ENCODE measurements at regions not wholly inside any gene's neighbourhood (a gene's known extent, or its start where the extent isn't known, plus 50 kb on each side); places are given as distances from the start of the nearest gene placed in this dataset.

DNA sequence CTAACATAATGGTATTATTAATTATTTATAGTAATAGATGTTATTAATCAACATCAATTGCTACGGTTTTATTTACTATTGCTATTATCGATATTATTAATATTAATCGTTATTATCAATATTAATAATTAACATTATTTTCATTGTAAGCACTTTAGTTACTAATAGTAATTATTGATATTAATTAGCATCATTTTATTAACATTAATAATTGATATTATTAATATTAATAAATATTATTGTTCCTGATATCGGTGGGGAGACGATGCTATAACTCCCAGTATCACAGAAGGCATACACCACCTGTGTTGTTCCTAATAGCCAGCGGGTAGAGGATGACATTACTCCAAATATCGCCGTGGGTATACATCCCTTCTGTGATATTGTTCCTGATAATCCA, 335.5 kb downstream of the MEX3B start:
- TF ChIP-seq, protein P1, sequence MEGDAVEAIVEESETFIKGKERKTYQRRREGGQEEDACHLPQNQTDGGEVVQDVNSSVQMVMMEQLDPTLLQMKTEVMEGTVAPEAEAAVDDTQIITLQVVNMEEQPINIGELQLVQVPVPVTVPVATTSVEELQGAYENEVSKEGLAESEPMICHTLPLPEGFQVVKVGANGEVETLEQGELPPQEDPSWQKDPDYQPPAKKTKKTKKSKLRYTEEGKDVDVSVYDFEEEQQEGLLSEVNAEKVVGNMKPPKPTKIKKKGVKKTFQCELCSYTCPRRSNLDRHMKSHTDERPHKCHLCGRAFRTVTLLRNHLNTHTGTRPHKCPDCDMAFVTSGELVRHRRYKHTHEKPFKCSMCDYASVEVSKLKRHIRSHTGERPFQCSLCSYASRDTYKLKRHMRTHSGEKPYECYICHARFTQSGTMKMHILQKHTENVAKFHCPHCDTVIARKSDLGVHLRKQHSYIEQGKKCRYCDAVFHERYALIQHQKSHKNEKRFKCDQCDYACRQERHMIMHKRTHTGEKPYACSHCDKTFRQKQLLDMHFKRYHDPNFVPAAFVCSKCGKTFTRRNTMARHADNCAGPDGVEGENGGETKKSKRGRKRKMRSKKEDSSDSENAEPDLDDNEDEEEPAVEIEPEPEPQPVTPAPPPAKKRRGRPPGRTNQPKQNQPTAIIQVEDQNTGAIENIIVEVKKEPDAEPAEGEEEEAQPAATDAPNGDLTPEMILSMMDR (IDR thresholded peaks at IDR 0.05) = no peak
- TF ChIP-seq POLR2A (IDR thresholded peaks at IDR 0.05) = no peak

All from right lobe of liver (tissue), 4 donors.